ENCODE measurements at regions not wholly inside any gene's neighbourhood (a gene's known extent, or its start where the extent isn't known, plus 50 kb on each side); places are given as distances from the start of the nearest gene placed in this dataset.
"Not testable (repeated sequence)": the region's sequence is repeated elsewhere in the genome, so short reads cannot be mapped to it uniquely, and the experiment has no call there.

DNA sequence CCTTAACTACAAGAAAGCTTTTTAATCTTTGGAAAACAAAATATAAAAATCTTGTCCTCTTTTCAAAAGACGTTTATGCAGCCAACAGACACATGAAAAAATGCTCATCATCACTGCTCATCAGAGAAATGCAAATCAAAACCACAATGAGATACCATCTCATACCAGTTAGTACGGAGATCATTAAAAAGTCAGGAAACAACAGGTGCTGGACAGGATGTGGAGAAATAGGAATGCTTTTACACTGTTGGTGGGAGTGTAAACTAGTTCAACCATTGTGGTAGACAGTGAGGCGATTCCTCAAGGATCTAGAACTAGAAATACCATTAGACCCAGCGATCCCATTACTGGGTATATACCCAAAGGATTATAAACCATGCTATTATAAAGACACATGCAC, 1255.0 kb downstream of the ROBO1 start:
- peaks cover 0 to 15% (median 3%) of the 10 kb centered on the region in 7 donors for H3K9me3 Mint-ChIP-seq
- not testable (repeated sequence) for H3K27me3 Mint-ChIP-seq; H3K27ac Mint-ChIP-seq; H3K36me3 Mint-ChIP-seq; H3K4me1 Mint-ChIP-seq; H3K4me3 Mint-ChIP-seq; DNase-seq; ATAC-seq (ENCODE audit: low read depth in 2 of 2)

DNA sequence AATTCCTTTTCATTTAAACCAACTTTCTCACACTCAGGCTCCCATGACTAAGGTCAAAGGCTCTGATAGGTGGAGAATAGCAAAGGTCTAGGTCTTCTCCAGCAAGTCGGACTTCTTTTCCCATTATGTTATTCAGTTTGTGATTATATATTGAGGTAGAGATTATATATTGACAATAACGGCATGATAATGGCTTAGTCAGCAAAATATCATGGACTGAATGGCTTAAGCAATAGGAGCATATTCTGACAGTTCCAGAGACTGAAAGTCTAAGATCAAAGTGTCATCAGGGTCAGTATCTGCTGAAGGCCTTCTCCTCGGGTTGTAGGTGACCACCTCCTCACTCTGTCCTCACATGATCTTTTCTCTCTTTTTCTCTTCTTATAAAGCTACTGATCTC, 1251.4 kb downstream of the ROBO1 start:
- Mint-ChIP-seq H3K27ac (no peak overlapping the region), H3K4me3 (no peak overlapping the region), H3K36me3 (no peaks in the 10 kb centered on the region), H3K9me3 (peaks cover 0 to 18% (median 3%) of the 10 kb centered on the region in 7 donors), H3K27me3 (no peaks in the 10 kb centered on the region), H3K4me1 (no peaks in the 10 kb centered on the region)
- DNase-seq (no peak), ATAC-seq (ENCODE audit: low read depth in 2 of 2) (no peak)

DNA sequence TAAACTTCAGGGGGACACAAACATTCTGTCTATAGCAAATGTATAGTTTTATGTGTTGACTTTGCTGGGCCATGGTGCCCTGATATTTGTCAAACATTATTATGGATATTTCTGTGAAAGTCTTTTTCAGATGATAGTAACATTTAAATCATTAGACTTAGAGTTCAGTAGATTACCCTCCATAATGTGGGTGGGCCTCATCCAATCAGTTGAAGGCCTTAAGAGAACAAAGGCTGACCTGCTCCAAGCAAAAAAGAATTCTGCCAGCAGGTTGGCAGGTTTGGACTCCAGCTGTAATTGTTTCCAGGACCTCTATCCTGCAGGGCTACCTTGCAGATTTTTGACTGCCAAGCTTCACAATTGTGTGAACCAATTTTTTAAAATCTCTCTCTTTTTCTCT, 1250.9 kb downstream of the ROBO1 start:
- H3K27me3 Mint-ChIP-seq, result no peaks in the 10 kb centered on the region
- ATAC-seq (ENCODE audit: low read depth in 2 of 2), result no peak
- H3K9me3 Mint-ChIP-seq, result peaks cover 0 to 18% (median 3%) of the 10 kb centered on the region in 7 donors
- no peak overlapping the region for H3K4me3 Mint-ChIP-seq
- no peak overlapping the region for H3K27ac Mint-ChIP-seq
- DNase-seq, result no peak
- H3K36me3 Mint-ChIP-seq, result no peaks in the 10 kb centered on the region
- no peaks in the 10 kb centered on the region for H3K4me1 Mint-ChIP-seq

DNA sequence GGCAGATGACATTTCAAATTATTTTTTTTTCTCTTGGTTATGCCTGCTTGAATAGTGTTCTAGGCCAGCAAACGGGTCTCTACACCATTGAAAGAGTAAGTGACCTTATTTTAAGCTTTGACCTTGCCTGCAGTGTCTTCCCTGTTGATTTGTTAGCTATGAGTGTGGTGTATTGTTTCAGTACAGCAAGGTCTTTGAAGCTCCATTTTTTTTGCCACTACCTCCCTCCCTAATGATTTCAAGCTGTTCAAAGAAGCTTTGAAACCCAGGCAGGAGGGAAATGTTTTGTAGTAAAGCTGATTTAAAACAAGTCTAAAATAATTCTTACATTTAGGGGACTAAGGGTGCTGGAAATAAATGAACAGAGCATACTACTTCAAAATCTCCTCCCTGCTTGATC, 1249.8 kb downstream of the ROBO1 start:
- no peaks in the 10 kb centered on the region for H3K4me1 Mint-ChIP-seq
- ATAC-seq (ENCODE audit: low read depth in 2 of 2) (no peak), DNase-seq (no peak)
- no peaks in the 10 kb centered on the region for H3K27me3 Mint-ChIP-seq
- H3K9me3 Mint-ChIP-seq, result peaks cover 2 to 18% (median 4%) of the 10 kb centered on the region in 7 donors
- H3K4me3 Mint-ChIP-seq, result no peak overlapping the region
- no peaks in the 10 kb centered on the region for H3K36me3 Mint-ChIP-seq
- no peak overlapping the region for H3K27ac Mint-ChIP-seq

DNA sequence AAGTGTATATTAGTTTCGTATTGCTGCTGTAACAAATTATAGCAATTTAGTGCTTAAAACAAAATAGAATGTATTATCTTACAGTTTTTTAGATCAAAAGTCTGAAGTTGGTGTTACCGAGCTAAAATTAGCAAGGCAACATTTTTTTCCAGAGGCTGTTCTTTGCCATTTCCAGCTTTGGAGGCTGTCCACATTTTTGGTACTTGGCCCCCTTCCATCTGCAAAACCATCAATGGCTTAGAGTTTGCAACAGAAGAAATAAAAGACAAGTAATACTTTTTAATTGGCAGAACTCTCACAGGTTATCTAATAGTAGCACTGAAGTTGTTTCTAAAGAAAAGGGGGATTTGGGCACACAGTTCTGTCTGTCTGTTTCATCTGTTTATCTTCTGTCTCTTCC, 1248.5 kb downstream of the ROBO1 start:
- H3K27me3 Mint-ChIP-seq, result no peaks in the 10 kb centered on the region
- no peaks in the 10 kb centered on the region for H3K36me3 Mint-ChIP-seq
- H3K4me1 Mint-ChIP-seq, result no peaks in the 10 kb centered on the region
- ATAC-seq (ENCODE audit: low read depth in 2 of 2) (no peak), DNase-seq (no peak)
- H3K4me3 Mint-ChIP-seq, result no peak overlapping the region
- peaks cover 2 to 18% (median 4%) of the 10 kb centered on the region in 7 donors for H3K9me3 Mint-ChIP-seq
- no peak overlapping the region for H3K27ac Mint-ChIP-seq

DNA sequence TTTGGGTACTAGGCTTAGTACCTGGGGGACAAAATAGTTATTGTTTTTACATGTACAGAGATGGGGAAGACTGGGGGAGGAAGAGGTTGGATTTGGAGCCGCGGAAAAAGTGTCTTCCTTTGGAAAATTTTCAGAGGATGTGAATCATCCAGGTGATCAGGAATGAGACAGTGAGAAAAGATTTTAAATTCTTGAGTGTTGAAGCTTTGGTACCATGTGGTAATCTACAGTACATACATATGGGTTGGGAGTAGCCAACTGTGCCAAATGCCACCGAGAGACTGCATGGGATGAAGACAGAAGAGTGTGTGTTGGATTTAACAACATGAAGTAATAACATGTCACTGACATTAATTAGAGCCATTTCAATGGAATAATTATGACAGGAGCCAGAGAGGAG, 1238.2 kb downstream of the ROBO1 start:
- ATAC-seq (ENCODE audit: low read depth in 2 of 2), result no peak
- no peaks in the 10 kb centered on the region for H3K4me1 Mint-ChIP-seq
- DNase-seq, result no peak
- no peak overlapping the region for H3K4me3 Mint-ChIP-seq
- no peak overlapping the region for H3K27ac Mint-ChIP-seq
- peaks cover 0 to 17% (median 4%) of the 10 kb centered on the region in 7 donors for H3K9me3 Mint-ChIP-seq
- H3K36me3 Mint-ChIP-seq, result no peaks in the 10 kb centered on the region
- H3K27me3 Mint-ChIP-seq, result no peaks in the 10 kb centered on the region

DNA sequence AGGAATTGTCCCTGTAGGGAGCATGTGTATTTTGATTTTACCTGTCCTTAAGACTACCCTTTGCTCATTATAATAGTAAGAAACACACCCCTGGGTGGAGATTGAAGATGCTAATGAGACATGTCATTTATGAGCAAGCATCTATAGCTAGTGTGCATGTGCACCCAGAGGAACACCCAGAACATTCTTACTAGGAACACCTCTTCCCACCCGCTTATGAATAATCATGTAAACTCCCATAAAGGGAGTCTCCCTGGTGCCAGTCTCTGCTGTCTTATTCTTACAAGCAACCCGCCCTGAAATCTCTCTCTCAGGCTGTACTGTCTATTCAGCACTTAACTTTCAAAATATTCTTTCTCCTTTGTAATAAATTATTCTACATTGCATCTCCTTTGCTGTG, 1227.3 kb downstream of the ROBO1 start:
- ATAC-seq (ENCODE audit: low read depth in 2 of 2), result no peak
- Mint-ChIP-seq H3K9me3 (peaks cover 5 to 15% (median 11%) of the 10 kb centered on the region in 7 donors), H3K27ac (no peak overlapping the region), H3K27me3 (no peaks in the 10 kb centered on the region), H3K36me3 (no peaks in the 10 kb centered on the region), H3K4me1 (no peaks in the 10 kb centered on the region), H3K4me3 (no peak overlapping the region)
- DNase-seq, result no peak

DNA sequence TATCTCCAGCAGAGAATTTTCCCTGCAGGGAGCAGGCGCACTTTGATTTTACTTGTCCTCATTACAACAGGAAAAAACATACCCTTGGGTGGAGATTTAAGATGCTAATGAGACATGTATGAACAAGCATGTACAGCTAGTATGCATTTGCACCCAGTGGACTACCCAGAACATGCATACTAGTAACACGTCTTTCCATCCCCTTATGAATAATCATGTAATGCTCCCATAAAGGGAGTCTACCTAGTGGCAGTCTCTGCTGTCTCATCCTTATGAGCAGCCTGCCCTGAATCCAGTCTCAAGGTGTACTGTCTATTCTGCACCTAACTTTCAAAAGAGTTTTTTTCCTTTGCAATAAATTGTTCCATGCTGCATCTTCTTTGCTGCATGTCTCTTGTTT, 1222.0 kb downstream of the ROBO1 start:
- no peak overlapping the region for H3K4me3 Mint-ChIP-seq
- ATAC-seq (ENCODE audit: low read depth in 2 of 2) (no peak), DNase-seq (no peak)
- no peaks in the 10 kb centered on the region for H3K4me1 Mint-ChIP-seq
- no peaks in the 10 kb centered on the region for H3K36me3 Mint-ChIP-seq
- H3K9me3 Mint-ChIP-seq, result peaks cover 5 to 24% (median 13%) of the 10 kb centered on the region in 7 donors
- no peaks in the 10 kb centered on the region for H3K27me3 Mint-ChIP-seq
- H3K27ac Mint-ChIP-seq, result no peak overlapping the region

All from naive B cell (primary cell).